ENCODE measurements at regions not wholly inside any gene's neighbourhood (a gene's known extent, or its start where the extent isn't known, plus 50 kb on each side); places are given as distances from the start of the nearest gene placed in this dataset.

GRCh38 chr20:6265204-6265904 lies 142.5 kb upstream of the FERMT1 start:
- TF ChIP-seq CTCF (IDR thresholded peaks at IDR 0.05; ENCODE audit: insufficient read depth, low read depth, low read length, missing control alignments): no peak
- peak; percentile 29 for DNase-seq (ENCODE audit: low read depth)
- no peak overlapping the region for H3K4me3 ChIP-seq (ENCODE audit: low read depth, low read length)

- no peak for TF ChIP-seq CTCF (IDR thresholded peaks at IDR 0.05; ENCODE audit: insufficient read depth, low read depth, low read length, missing control alignments)
- DNase-seq (ENCODE audit: low read depth): no peak
- no peak overlapping the region for H3K4me3 ChIP-seq (ENCODE audit: low read depth, low read length)
These were observed 130.6 kb upstream of the FERMT1 start for GRCh38 chr20:6253396-6253795.

- no peak for TF ChIP-seq CTCF (IDR thresholded peaks at IDR 0.05; ENCODE audit: insufficient read depth, low read depth, low read length, missing control alignments)
- H3K4me3 ChIP-seq (ENCODE audit: low read depth, low read length): no peak overlapping the region
- no peak for DNase-seq (ENCODE audit: low read depth)
These were observed 122.6 kb upstream of the FERMT1 start for GRCh38 chr20:6245436-6245835.

GRCh38 chr20:6241591-6241990 lies 118.8 kb upstream of the FERMT1 start:
- DNase-seq (ENCODE audit: low read depth): no peak
- no peak overlapping the region for H3K4me3 ChIP-seq (ENCODE audit: low read depth, low read length)
- TF ChIP-seq CTCF (IDR thresholded peaks at IDR 0.05; ENCODE audit: insufficient read depth, low read depth, low read length, missing control alignments): no peak

GRCh38 chr20:6240059-6240458 lies 117.2 kb upstream of the FERMT1 start:
- no peak for DNase-seq (ENCODE audit: low read depth)
- no peak overlapping the region for H3K4me3 ChIP-seq (ENCODE audit: low read depth, low read length)
- TF ChIP-seq CTCF (IDR thresholded peaks at IDR 0.05; ENCODE audit: insufficient read depth, low read depth, low read length, missing control alignments): no peak

- no peak for DNase-seq (ENCODE audit: low read depth)
- no peak for TF ChIP-seq CTCF (IDR thresholded peaks at IDR 0.05; ENCODE audit: insufficient read depth, low read depth, low read length, missing control alignments)
These were observed 115.6 kb upstream of the FERMT1 start for GRCh38 chr20:6238421-6238820.

DNA sequence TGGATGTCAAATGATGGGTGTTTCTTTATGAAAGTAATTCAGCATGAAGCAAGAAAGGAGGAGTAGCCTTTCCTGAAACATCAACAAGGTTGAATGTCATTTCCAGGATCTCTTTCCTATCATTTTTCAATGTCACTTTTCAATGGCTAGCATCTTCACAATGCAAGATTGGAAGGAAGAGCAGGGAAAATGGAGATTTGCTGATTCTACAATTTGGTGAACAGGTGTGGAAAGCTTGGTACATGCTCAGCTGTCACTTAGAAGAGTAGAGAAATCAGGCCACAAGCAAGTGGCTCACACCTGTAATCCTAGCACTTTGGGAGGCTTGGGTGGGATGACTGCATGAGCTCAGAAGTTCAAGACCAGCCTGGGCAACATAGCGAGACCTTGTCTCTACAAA lies 112.7 kb upstream of the FERMT1 start:
- H3K4me3 ChIP-seq (ENCODE audit: low read depth, low read length): no peak overlapping the region
- no peak for DNase-seq (ENCODE audit: low read depth)
- TF ChIP-seq CTCF (IDR thresholded peaks at IDR 0.05; ENCODE audit: insufficient read depth, low read depth, low read length, missing control alignments): no peak

More at GRCh38 chr20:6238421-6238820, 115.6 kb upstream of the FERMT1 start:
- H3K4me3 ChIP-seq (ENCODE audit: low read depth, low read length): no peak overlapping the region

Measured in GM12865 (cell line).